HG02840 (cell line): ENCODE measurements at regions not wholly inside any gene's neighbourhood (a gene's known extent, or its start where the extent isn't known, plus 50 kb on each side); places are given as distances from the start of the nearest gene placed in this dataset.

Experiments used
- ATAC-seq: cut with Tn5 transposase; IDR thresholded peaks from one replicate; pipeline ENCODE4 v1.9.1; 2021; ENCODE audit warnings: mild to moderate bottlenecking, moderate library complexity, moderate number of reproducible peaks; ENCODE audit not compliant: unreplicated experiment, low FRiP score

DNA sequence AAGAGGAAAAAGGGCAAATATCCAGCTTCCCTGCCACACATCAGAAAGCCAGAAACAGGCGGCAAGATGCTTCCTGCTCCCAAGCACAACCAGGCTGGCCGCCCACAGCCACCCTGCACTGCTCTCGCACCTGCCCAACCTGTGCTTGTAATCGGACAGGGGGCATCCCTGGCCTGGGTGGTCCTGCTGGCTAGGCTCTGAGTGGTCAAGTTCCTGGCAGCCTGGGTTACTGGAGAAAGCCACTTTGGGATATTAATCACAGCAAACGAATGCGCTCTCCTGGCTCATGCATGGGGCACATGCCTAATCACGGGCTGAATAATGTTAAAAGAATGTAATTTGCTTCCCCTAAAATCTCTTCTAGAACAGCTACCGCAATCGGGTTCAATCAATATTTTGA lies 442.4 kb downstream of the MCTP2 start:
- no peak for ATAC-seq

DNA sequence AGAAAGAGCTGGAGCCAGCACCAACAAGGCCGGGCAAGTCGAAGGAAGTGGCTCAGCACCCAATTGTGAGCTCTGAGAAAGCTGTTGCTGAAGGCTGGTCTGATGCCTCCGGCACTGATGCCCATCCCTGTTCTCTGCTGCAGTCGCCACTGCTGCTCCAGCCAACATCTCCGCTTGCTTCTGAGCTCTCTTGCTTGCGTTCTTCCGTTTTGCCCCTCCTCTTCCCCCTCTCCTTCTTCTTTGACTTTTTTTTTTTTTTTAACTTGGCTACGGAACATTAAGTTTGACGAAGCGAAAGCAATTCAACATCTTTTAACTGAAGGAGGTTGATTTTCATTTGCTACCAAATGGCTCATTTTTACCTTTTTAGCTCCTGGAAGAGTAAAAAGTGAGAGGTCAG lies 442.9 kb downstream of the MCTP2 start:
- no peak for ATAC-seq

DNA sequence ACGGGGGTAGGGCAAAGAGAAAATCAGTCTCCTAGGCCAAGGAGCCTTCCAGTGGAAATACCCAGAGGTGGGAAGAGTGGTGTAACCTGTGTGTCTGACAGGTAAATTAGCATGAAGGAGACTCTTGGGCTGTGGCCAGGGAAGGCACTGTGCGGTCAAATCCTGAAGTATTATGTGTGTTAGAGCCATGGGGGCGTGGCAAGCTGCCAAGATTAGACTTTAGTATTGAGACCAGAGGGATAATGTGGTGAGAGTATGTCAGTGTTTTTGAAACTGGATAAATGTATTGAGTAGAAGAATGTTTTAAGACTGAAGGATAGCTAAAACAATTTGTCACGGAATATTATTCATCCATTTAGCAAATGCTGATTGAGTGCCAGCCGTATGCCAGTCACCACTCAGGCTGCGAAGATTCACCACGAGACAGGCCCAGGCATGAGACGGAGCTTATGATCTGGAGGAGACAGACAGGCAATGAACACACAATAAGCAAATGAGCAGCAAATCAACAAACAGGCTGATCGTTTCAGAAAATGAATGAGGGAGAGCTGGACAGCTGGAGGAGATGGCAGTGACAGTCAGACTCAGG lies 445.9 kb downstream of the MCTP2 start:
- no peak for ATAC-seq

DNA sequence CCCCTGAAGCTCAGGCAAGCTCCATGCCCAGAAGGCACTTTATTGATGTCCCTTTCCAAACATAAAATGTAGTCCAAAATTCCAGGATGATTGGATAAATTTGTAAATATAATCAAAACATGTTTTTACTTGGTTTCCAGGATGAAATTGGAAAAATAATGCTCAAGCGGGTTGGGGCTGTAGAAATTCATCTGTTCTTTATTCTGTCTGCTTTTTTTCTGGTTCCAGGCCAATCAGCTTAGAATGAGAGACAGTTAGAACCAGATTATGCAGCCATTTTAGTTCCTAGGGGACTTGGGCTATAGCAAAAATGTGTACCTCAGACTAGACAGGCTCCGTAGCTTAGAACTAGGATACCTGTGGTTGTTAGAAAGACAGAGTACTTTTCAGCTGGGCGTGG lies 450.8 kb downstream of the MCTP2 start:
- no peak for ATAC-seq

DNA sequence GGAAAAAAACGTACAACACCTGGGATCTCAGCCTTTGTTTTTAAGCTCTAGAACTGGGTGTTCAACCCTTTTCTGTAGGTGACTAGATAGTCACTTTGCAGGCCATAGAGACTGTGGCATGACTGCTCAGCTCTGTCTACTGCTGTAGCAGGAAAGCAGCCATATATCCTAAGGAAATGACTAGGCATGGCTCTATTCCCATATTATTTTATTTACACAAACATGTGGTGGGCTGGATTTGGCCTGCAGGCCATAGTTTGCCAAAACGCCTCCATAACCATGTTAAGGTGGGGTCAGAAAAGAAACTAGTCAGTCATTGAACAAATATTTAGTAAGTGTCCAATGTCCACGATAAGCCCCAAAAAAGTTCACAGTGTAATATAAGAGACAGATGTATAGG lies 452.5 kb downstream of the MCTP2 start:
- no peak for ATAC-seq

DNA sequence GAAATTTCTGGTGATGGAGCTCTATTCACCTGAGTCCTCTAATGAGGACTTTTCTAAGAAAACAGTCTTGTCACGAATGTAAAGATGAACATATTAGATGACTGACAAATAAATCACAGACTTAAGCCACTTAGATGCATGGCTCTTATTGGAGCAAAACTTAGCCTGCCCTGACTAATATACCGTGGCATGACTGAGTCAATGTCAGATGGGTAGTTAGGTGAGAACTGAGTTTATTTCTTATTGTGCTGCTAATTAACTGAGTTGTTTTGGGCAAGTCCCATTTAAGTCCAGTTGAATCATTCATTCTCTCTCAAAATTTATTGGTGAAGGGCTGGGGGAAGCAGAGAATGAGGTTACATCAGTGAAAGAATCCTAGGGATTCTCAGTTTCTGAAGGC lies 459.8 kb downstream of the MCTP2 start:
- ATAC-seq = no peak

DNA sequence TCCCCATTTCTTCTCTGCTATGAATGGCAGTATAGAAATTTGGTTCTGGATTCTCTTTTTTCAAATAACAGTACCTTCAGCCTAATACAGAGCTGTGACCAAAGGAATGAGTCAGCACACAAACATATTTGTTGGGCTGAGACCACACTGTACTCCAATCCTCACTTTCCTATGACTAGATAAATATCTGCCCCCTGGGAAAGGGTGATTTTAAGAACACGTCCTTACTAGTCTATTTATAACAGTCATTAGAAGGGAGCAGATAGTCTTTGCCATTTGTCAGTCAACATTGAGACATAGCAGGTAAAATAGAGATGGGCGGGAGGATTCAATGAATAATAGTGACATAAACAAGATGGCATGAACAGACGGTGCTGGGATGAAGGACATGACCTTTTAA lies 461.3 kb downstream of the MCTP2 start:
- no peak for ATAC-seq

DNA sequence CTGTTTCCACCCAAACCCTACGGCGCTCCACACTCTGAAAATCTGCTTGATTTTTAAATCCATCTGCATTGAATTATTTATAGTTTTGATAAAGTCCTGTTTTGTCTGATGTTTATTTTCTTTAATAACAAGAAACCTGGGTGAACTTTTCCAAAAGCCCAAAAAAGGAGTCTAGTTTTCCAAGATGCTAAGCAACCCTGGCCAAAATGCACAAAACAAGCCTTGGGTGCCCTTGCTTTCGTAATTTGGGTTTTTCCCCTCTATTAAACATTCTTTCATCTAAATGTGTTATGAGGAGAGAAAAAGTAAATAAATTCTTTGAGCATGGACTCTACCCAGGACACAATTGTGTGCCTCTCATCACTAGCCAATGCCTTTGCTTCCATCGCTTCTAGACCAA lies 468.9 kb downstream of the MCTP2 start:
- no peak for ATAC-seq

DNA sequence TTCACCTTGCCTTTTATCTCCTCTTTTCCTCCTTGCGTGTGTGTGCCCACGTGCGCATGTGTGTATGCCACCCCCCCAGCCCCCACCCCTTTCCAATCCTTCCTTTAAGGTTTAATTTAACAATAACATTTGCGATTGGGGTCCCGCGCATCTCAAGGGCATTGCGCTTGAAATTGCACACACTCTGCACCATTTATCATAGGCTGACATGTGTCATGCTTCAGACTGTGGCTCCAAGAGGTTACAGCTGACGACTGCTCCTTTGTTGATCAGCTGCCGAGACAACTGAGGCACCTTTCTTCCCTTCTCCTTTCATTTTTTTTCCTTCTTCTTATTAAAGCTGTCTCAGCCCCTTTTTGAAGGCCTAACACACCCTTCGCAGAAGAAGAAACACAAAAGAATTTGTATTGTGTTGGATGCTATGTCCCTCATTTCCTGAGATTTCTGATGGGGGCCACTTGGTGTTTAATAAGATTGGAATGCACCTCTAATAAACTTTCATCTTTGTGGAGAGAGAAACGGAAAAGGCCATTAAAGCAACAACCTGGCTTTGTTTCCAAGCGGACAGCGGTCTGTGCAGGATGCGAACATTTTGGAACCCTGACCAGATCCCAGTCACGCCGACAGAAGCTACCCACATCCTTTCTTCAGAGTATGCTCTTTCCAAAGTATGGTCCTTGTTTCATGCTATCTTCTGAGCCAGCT lies 470.1 kb downstream of the MCTP2 start:
- no peak for ATAC-seq

DNA sequence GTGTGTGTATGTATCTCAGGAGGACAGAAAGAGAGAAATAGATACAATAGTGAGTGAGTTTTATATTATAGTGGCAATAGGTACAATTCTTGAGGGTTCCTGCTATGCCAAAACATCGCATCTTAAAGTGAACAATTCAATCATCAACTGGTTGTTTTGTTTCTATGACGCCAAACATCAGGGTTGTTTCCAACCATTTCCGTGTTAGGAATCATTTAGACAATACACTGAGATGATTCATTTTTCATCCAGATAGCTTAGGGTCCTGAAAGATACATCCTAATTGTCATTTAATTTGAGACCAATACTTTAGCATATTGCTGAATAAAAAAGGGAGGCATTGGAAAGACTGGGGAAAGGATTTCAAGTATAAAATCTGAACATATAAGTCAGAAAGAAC lies 472.2 kb downstream of the MCTP2 start:
- no peak for ATAC-seq

DNA sequence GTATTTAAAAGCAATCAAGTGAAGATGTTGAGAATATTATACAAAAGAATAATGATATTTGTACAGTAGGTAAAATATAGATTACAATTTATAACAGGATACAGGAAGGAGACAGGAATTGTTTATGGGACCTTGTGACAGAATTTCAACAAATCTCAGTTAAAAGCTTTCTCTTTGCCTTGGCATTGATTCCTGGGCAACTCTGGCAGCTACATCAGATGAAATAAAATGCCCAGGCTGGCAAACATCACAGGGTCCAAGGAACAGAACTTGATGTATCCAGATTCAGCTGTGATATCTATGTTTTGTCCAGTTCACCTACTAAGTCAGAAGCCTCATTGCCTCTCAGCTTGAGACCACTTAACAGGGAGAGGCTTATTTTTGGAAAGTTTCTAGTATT lies 473.1 kb downstream of the MCTP2 start:
- no peak for ATAC-seq

DNA sequence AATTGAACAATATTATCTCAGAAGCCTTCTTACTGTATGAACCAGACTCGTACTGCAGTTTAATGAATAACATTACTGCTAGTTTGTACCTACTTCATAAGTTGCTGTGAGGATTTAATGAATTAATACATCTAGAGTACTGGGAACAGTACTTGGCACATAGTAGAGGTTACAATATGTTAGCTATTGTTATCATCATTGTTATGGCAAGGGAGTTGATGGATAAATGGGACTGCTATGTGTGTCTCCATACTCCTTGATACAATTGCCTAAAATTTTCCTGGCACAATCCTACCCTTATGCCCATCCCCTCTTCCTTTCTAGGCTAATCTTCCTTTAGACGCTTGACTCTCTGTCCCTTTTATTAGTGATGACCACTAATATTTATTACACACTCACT lies 473.6 kb downstream of the MCTP2 start:
- no peak for ATAC-seq

DNA sequence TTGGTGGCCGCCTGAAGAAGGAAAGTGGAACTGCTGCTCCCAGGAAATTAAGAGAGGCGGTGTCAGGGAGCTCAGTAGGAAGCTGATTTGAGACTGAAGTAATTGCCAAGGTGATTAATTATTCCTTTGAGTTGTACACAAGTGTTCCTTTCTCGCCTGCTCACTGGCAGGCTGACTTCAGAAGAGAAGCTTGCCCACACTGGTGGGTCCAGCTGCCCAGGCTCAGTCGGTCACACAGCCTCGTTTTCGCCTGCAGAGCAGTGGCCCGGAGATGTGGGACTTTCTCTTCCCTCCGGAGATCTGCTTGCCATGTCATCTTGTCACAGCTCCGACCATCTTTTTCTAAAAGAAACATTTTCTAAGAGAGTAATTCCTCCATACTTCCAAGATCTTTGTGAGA lies 478.0 kb downstream of the MCTP2 start:
- no peak for ATAC-seq

DNA sequence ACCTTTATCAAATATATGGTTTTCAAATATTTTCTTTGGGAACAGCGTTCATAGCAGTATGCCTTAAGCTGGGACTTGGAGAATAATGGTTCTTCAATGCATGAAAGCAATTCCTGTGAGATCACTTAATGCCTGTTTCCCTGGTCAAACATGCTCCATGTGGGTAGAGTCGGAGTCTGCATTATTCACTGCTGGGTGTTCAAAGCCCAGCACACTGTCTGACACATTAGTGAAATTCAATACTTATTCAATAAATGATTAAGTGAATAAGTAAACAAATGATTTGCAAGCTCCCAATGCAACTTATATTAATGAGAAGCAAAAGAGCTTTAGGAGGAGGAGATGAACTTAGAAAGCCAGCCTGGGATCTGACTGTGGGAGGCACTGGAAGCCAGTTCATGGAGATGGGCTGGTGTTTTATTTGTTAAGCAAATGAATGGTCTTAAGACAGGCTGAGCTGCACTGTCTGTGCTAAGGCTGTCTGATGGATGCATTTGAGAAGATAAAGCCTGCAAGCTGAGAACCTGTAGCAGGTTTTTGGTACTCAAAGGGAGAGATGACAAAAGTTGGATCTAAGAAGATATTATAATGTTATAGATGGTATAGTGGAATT lies 490.8 kb downstream of the MCTP2 start:
- ATAC-seq = no peak

DNA sequence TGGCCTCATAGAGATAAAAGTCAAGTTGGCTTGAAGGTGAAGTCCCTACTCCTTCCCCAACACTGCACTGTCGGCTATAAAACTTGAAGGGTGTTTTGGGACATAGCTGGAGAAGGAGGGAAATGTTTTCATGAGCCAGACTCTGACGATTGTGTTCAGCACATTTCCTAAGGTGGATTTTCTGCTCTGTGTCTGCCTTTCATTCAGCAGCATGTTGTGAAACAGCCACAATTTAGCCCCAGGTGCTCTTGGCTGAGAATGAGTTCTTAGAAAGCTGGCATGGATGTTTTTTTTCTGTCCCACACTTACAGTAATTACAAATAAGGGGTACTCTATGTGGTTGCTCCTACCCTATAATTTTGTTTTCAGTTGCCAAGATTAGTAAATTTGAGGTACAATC lies 492.4 kb downstream of the MCTP2 start:
- ATAC-seq = no peak

DNA sequence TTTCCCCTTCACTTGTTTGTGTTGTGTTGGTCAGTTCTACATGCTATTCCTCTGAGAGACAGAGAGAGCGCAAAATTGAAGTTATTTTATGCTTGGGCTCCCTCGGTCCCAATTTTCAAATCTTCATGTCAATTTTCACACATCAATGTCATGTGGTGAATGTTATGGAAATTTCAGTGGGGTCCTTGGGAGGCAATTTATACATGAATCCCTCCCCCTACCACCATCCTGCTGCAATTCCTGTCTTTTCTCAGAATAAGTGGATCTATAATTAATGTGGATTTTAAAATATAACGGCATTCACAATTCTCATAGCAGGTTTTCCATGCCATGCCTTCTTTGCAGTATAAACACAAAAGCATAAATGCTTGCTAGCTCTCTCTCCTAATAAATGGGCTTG lies 499.9 kb downstream of the MCTP2 start:
- ATAC-seq = no peak

DNA sequence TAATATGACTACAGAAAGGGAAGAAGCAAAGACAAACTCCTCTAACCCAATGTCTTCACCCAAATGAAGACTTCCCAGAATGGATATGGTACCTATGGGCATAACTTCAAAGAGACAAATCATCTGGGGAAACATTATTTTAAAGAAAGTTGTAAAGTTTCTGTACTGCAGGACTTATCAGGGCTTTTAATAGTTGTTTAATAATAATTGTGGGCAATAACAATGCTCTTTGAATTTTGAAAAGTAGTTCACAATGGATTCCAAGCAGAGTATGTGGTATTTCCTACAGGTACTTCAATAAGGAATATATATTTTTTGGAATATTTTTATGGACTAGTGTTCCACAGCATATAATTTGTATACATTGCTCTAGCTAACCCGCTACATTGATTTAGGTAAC lies 503.1 kb downstream of the MCTP2 start:
- ATAC-seq = no peak

DNA sequence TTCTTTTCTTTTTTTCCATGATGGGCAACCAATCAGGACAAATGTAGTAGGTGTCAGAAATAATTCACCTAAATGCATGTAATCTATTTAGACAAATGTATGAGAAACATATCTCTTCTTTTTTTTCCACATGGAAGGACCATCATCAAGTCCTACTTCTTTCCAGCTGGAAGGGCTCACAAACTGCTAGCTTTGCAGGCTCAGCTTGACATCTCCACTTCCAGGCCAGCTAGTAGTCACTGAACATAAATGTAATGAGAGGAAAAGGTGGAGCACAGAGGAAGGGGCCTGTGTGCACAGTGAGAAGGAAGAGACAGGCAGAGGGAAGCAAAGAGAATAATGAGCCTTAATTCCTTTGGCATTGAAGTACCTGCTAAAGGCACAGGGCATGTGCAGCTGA lies 504.9 kb downstream of the MCTP2 start:
- no peak for ATAC-seq

DNA sequence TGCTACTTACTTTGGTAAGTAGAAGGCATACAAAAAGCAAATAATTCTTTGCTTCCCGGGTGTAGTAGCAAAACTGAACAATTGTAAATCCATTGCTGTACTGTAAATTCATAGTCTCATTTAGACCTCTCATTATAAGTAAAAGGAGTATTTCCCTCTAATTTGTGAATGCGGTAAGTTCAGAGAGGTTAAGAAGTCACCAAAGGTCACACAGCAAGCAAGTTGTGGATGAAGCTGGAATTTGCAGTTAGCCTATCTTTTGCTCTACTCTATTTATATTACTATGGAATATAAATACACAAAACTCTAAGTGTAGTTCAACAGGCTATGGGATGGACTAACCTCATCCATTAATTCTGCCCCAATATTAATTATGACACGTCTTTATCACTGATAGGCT lies 508.3 kb downstream of the MCTP2 start:
- no peak for ATAC-seq

DNA sequence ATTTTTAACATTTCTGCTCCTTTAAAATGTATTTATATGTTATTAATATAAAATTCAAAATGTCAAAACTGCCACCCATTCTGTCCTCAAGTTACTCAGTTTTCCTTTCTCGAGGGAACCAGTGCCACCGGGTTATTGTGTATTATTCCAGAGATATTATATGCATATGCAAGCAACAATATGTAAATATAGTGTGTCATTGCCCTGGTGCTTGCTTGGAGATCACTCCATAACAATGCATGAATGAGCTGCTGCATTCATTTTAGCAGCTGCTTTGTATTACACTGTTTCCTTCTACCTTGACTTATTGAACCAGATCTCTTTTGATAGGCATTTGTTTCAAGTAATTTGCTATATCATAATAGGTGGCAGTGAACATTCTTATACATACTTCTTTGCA lies 509.1 kb downstream of the MCTP2 start:
- ATAC-seq = no peak

DNA sequence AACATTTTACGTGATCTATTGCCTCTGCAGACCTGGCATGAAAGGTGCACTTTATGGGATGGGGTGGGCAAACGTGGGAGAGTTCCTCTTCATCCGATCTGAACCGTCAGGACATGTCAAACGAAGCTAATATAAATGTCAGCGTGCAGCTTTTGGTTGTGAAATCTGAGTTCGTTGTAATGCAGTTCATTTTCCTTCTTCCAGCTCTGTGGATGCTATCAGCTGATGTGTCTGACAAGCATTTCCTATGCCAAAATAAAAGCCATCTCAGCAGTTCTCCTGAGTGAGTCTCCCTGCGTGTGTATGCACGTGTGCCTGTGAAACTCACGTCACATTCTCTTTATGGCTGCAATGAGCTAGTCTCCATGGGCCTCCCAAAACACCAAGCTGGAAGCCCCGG lies 512.3 kb downstream of the MCTP2 start:
- no peak for ATAC-seq

DNA sequence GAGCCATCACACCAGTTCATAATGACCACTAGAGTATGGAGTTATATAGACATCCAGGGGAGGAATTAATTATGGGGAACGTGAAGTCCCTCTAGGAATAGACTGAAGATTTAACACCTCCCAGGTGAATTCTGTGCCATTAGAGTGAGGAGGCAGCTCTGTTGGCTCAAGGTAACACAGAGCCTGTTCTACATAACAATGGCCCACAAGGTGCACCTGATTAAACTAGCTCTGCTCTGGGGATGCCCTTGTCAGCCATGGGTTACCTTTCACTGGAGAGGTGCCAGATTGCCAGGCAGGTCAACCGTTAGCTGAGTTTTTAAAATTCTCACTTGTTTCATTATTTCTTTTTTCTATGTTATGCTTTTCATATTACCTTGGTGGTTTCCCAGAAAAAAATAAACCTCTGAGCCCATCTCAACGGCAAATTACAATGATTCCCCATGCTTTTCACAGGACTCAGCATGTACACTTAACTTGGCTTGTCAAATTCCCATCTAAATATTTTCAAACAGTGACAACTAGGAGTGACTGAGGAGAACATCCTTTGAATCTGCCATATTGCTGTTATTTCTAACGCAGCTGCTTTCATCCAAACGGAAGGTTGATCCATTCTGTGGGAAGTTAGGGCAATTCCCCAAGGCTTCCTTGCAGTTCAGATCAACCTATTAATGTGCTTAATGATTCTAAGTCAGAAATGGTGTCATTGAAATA lies 512.9 kb downstream of the MCTP2 start:
- no peak for ATAC-seq
